ENCODE measurements at regions not wholly inside any gene's neighbourhood (a gene's known extent, or its start where the extent isn't known, plus 50 kb on each side); places are given as distances from the start of the nearest gene placed in this dataset.

DNA sequence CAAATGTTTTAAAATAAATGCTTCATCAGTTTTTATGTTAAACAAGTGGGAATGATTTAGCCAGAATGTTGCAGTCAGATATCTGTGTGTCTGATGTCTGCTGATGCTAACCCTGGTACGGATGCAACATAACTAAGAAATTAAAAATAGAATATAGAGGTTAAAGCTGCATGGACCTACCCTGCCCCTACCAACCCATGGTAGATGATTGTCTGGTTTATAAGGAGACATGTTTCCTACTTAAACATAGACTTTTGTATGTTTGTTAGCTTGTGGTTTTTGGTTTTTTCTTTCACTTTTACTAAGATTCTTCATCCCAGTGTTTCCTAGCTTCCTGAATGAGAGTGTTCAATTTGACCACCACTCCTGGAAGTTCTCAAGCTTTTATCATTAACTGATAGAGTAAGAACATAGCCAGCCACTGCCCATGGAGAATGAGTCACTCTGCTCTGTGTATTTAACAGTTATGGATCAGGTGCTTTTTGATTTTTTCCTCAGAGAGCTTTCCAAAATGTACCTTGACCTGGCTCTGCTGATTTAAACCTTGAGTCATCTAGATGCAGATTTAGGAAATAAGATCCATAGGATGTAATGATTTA, 70.7 kb upstream of the VEPH1 start:
- TF ChIP-seq POLR2AphosphoS5 (IDR thresholded peaks at IDR 0.05) (no peak), EP300 (IDR thresholded peaks at IDR 0.05) (no peak), CTCF (IDR thresholded peaks at IDR 0.05) (no peak), POLR2A (IDR thresholded peaks at IDR 0.05) (no peak)

Measured in gastroesophageal sphincter (tissue), 3 donors.